CD14-positive monocyte (primary cell): ENCODE measurements at regions not wholly inside any gene's neighbourhood (a gene's known extent, or its start where the extent isn't known, plus 50 kb on each side); places are given as distances from the start of the nearest gene placed in this dataset.

ENCODE experiments used
- DNase-seq, 3 donors: peaks; one replicate each; pipeline ENCODE4 v3.0.0-alpha.2; 2011 to 2022
- H2AFZ ChIP-seq: 2 replicates; pipeline ENCODE4 v1.6.0; 2012; ENCODE audit warnings: mild to moderate bottlenecking, low read depth, low read length, inconsistent platforms; ENCODE audit not compliant: insufficient read depth, poor library complexity, severe bottlenecking
- H3K27ac ChIP-seq, 2 donors: 1 replicate in 1 of 2; 2 replicates in 1 of 2; pipeline ENCODE4 v1.5.1; 2012 to 2013; ENCODE audit warnings: low read length in 2 of 2, control low read depth in 1 of 2, inconsistent platforms in 1 of 2, low read depth in 1 of 2, mild to moderate bottlenecking in 1 of 2
- H3K27me3 ChIP-seq, 2 donors: one replicate each; pipeline versions ENCODE4 v1.6.0 to v1.6.1; 2011 to 2013; ENCODE audit warnings: low read length in 2 of 2; ENCODE audit not compliant: control insufficient read depth in 2 of 2, insufficient read depth in 2 of 2
- H3K36me3 ChIP-seq, 2 donors: replicated peaks in 1 of 2; 1 replicate in 1 of 2; 2 replicates in 1 of 2; pipeline versions ENCODE4 v1.5.1 to v1.6.1; 2012 to 2013; ENCODE audit warnings: low read length in 2 of 2, control low read depth in 1 of 2, inconsistent platforms in 1 of 2, mild to moderate bottlenecking in 1 of 2; ENCODE audit not compliant: insufficient read depth in 2 of 2, control insufficient read depth in 1 of 2
- H3K4me1 ChIP-seq, 2 donors: 1 replicate in 1 of 2; 2 replicates in 1 of 2; pipeline versions ENCODE4 v1.5.1 to v1.6.1; 2012 to 2013; ENCODE audit warnings: low read length in 2 of 2, control low read depth in 1 of 2, inconsistent platforms in 1 of 2, mild to moderate bottlenecking in 1 of 2, moderate library complexity in 1 of 2; ENCODE audit not compliant: insufficient read depth in 2 of 2, control insufficient read depth in 1 of 2
- H3K4me2 ChIP-seq: replicated peaks from 2 replicates; pipeline ENCODE3; 2012; ENCODE audit warnings: low read length, moderate library complexity, mild to moderate bottlenecking; ENCODE audit not compliant: poor library complexity, severe bottlenecking; ENCODE audit errors: extremely low read depth
- H3K4me3 ChIP-seq, 3 experiments: fragments of 200-600 bp in 1 of 3; sonication (generic) in 1 of 3; replicated peaks in 1 of 3; 1 replicate in 2 of 3; 2 replicates in 1 of 3; pipeline ENCODE4 v1.5.1; 2011 to 2013; ENCODE audit warnings: low read length in 3 of 3, mild to moderate bottlenecking in 3 of 3, control low read depth in 2 of 3, low read depth in 2 of 3, inconsistent platforms in 1 of 3, moderate library complexity in 1 of 3
- H3K79me2 ChIP-seq: 2 replicates; pipeline ENCODE4 v1.6.0; 2012; ENCODE audit warnings: mild to moderate bottlenecking, control low read depth, inconsistent platforms, low read length, moderate library complexity; ENCODE audit not compliant: insufficient read depth
- H3K9ac ChIP-seq: 2 replicates; pipeline ENCODE4 v1.6.0; 2017; ENCODE audit warnings: low read length, mild to moderate bottlenecking; ENCODE audit not compliant: insufficient read depth, poor library complexity, severe bottlenecking
- H3K9me3 ChIP-seq, 2 donors: replicated peaks in 1 of 2; 1 replicate in 1 of 2; 2 replicates in 1 of 2; pipeline versions ENCODE4 v1.5.1 to v1.6.1; 2012 to 2013; ENCODE audit warnings: low read length in 2 of 2, control low read depth in 1 of 2; ENCODE audit not compliant: control insufficient read depth in 1 of 2, insufficient read depth in 1 of 2
- H4K20me1 ChIP-seq: 2 replicates; pipeline ENCODE4 v1.6.0; 2012; ENCODE audit warnings: mild to moderate bottlenecking, low read length, control low read depth, moderate library complexity; ENCODE audit not compliant: insufficient read depth
- H3K27ac Mint-ChIP-seq, 7 donors: one replicate each; pipeline ENCODE4 v1.8.0; 2020; ENCODE audit warnings: mild to moderate bottlenecking in 7 of 7, mixed read lengths in 7 of 7, moderate library complexity in 6 of 7, inconsistent platforms in 2 of 7
- H3K27me3 Mint-ChIP-seq, 3 donors: one replicate each; pipeline ENCODE4 v1.8.0; 2021 to 2022; ENCODE audit warnings: low read depth in 3 of 3, mild to moderate bottlenecking in 3 of 3, mixed read lengths in 3 of 3, moderate library complexity in 3 of 3, inconsistent platforms in 1 of 3
- H3K36me3 Mint-ChIP-seq, 2 donors: one replicate each; pipeline ENCODE4 v1.8.0; 2020; ENCODE audit warnings: mixed read lengths in 2 of 2, inconsistent platforms in 1 of 2, mild to moderate bottlenecking in 1 of 2
- H3K4me1 Mint-ChIP-seq: one replicate; pipeline ENCODE4 v1.8.0; 2020; ENCODE audit warnings: mild to moderate bottlenecking, mixed read lengths
- H3K4me3 Mint-ChIP-seq, 2 donors: one replicate each; pipeline ENCODE4 v1.8.0; 2020; ENCODE audit warnings: mild to moderate bottlenecking in 2 of 2, mixed read lengths in 2 of 2, moderate library complexity in 1 of 2
- H3K9me3 Mint-ChIP-seq, 7 donors: one replicate each; pipeline ENCODE4 v1.8.0; 2020 to 2022; ENCODE audit warnings: mixed read lengths in 7 of 7, mild to moderate bottlenecking in 6 of 7, moderate library complexity in 6 of 7, inconsistent platforms in 2 of 7
- WGBS: methylation state at CpG from one replicate; pipeline ENCODE4 v1.1.5; 2013; ENCODE audit warnings: missing lambda C conversion rate; ENCODE audit not compliant: insufficient coverage; 5-methylcytosine and 5-hydroxymethylcytosine counted together
- intact Hi-C, 2 donors: fragments of 100-400 bp; cut with micrococcal nuclease; formaldehyde crosslinking; loops; one replicate each; pipeline versions ENCODE4 v1.15.0 to v1.15.1; 2023
- TF ChIP-seq, protein P1 (sequence below): fragments of 200-600 bp; IDR thresholded peaks from one replicate; pipeline ENCODE4 v1.8.0; 2022; ENCODE audit warnings: antibody characterized with exemption, mild to moderate bottlenecking

DNA sequence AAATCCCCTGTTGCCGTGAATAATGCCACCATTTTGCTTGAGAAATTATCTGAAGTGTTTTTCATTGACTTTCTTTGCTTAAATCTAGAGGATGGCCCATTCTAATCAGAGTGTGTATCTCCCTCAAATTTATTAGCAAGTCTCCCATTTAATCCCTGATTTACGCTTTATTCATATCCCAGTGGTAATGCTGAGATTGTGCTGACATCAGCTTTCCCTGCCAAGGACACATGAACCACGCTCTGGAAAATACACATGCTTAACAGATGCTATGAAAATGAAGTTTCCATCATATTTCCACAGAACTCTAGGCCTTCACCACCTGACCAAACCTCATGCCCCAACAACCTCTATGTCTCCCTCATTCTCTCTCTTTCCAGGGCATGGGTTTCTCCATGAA, 545.4 kb downstream of the TUSC7 start:
- H3K4me2 ChIP-seq = no peak overlapping the region

DNA sequence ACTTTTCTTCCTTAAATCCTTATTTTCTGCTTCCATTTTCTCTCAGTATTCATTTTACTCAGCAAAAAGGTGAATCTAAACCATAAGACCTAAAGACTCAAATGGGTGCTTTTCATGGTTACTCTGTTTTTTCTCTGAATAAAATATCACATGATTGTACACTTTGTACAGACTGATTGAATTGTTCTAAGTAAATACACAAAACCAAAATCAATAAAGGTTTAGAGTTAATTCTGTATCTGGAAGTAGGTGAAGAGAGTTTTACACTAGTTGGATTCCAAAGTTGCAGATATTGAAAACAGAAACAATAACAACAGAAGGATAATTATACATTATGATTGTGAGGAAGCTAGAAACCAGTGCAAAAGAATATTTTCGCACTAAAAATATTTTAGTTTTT, 546.2 kb downstream of the TUSC7 start:
- intact Hi-C loops = no loop called here
- Mint-ChIP-seq H3K4me1 (no peaks in the 10 kb centered on the region), H3K36me3 (no peaks in the 10 kb centered on the region), H3K9me3 (peaks cover 0 to 3% (median 0%) of the 10 kb centered on the region in 7 donors), H3K27me3 (no peaks in the 10 kb centered on the region), H3K4me3 (no peak overlapping the region), H3K27ac (no peak overlapping the region)
- Histone ChIP-seq H2AFZ (no peak overlapping the region), H3K4me3 (no peak overlapping the region), H3K9ac (no peak overlapping the region), H3K79me2 (no peaks in the 10 kb centered on the region), H3K9me3 (no peaks in the 10 kb centered on the region), H3K27ac (no peak overlapping the region), H3K27me3 (no peaks in the 10 kb centered on the region), H4K20me1 (no peaks in the 10 kb centered on the region), H3K36me3 (no peaks in the 10 kb centered on the region), H3K4me1 (no peaks in the 10 kb centered on the region), H3K4me2 (no peak overlapping the region)
- TF ChIP-seq, protein P1, sequence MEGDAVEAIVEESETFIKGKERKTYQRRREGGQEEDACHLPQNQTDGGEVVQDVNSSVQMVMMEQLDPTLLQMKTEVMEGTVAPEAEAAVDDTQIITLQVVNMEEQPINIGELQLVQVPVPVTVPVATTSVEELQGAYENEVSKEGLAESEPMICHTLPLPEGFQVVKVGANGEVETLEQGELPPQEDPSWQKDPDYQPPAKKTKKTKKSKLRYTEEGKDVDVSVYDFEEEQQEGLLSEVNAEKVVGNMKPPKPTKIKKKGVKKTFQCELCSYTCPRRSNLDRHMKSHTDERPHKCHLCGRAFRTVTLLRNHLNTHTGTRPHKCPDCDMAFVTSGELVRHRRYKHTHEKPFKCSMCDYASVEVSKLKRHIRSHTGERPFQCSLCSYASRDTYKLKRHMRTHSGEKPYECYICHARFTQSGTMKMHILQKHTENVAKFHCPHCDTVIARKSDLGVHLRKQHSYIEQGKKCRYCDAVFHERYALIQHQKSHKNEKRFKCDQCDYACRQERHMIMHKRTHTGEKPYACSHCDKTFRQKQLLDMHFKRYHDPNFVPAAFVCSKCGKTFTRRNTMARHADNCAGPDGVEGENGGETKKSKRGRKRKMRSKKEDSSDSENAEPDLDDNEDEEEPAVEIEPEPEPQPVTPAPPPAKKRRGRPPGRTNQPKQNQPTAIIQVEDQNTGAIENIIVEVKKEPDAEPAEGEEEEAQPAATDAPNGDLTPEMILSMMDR = no peak
- whole genome bisulfite sequencing = no CpG with 5 or more reads among the region's 1 CpG
- DNase-seq = no peak

More for the DNA sequence above, 545.4 kb downstream of the TUSC7 start:
- intact Hi-C loops = no loop called here
- no peak for DNase-seq
- TF ChIP-seq, protein P1 = no peak
- Histone ChIP-seq H4K20me1 (no peaks in the 10 kb centered on the region), H3K9me3 (no peaks in the 10 kb centered on the region), H3K27me3 (no peaks in the 10 kb centered on the region), H3K27ac (no peak overlapping the region), H3K9ac (no peak overlapping the region), H3K36me3 (no peaks in the 10 kb centered on the region), H3K4me3 (no peak overlapping the region), H3K79me2 (no peaks in the 10 kb centered on the region), H3K4me1 (no peaks in the 10 kb centered on the region), H2AFZ (no peak overlapping the region)
- no peaks in the 10 kb centered on the region for H3K4me1 Mint-ChIP-seq
- no peak overlapping the region for H3K27ac Mint-ChIP-seq
- H3K9me3 Mint-ChIP-seq = peaks cover 0 to 3% (median 2%) of the 10 kb centered on the region in 7 donors
- 86% methylated on average over 2 of the region's 3 CpGs for WGBS
- no peak overlapping the region for H3K4me3 Mint-ChIP-seq
- no peaks in the 10 kb centered on the region for H3K27me3 Mint-ChIP-seq
- no peaks in the 10 kb centered on the region for H3K36me3 Mint-ChIP-seq
